NCI-H460 (cell line): ENCODE measurements at regions not wholly inside any gene's neighbourhood (a gene's known extent, or its start where the extent isn't known, plus 50 kb on each side); places are given as distances from the start of the nearest gene placed in this dataset.
"Not testable (repeated sequence)": the region's sequence is repeated elsewhere in the genome, so short reads cannot be mapped to it uniquely, and the experiment has no call there.

Source experiments
- DNase-seq: peaks from one replicate; pipeline ENCODE4 v3.0.0-alpha.2; 2016; ENCODE audit warnings: low read depth; ENCODE audit errors: extremely low read depth

- no peak for DNase-seq
Observed at GRCh38 chr6:10343320-10343719, 71.6 kb downstream of the TFAP2A start.

DNA sequence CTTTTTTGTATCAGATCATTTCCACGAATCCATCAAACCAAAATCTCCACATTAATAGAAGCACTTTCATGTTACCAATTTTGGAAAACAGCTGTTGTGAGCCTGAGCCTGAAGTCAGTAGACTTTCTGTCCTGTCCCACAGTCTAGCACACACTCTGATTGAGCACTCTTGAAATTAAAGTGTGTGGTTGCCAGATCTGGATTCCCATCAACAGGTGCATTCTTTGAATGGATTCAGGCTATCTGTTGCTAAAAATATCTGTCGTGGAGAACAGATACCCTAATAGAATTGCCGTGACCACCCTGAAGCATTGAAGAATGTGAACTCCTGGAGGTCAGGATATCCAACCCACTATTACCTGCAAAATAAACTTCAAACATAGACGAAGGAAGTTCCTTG, 73.3 kb downstream of the TFAP2A start:
- no peak for DNase-seq

DNA sequence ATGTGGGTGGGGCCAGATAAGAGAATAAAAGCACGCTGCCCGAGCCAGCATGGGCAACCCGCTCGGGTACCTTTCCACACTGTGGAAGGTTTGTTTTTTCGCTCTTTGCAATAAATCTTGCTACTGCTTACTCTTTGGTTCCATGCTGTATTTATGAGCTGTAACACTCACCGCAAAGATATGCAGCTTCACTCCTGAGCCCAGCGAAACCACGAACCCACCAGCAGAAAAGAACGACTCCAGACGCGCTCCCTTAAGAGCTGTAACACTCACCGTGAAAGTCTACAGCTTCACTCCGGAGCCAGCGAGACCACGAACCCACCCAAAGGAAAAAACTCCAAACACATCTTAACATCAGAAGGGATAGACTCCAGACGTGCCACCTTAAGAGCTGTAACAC, 76.7 kb downstream of the TFAP2A start:
- no peak for DNase-seq

- not testable (repeated sequence) for DNase-seq
Observed at GRCh38 chr6:10337376-10337775, 77.5 kb downstream of the TFAP2A start.

GRCh38 chr6:10332111-10332510, 82.8 kb downstream of the TFAP2A start:
- no peak for DNase-seq

- no peak for DNase-seq
Observed at GRCh38 chr6:10331334-10331968, 83.4 kb downstream of the TFAP2A start.

GRCh38 chr6:10330515-10330914, 84.4 kb downstream of the TFAP2A start:
- no peak for DNase-seq

GRCh38 chr6:10323018-10323417, 91.9 kb downstream of the TFAP2A start:
- DNase-seq: no peak

DNA sequence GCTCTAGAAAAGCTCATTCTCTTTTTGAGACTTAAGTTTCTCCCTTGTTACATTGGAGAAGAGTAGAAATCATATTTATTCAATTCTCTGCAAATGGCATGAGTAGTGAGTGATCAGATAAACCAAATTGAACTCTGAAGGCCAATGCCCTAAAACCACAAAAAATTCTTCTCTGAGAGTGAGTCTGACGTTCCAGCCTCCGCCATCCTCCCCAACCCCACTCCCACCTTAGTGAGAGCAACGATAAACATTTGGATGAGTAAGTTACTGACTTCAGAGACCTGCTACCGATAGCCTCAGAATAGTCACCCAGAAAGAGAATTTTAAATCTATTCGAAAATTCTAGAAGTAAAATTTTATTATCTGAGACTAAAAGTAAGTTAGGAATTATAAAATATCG, 94.6 kb downstream of the TFAP2A start:
- DNase-seq: no peak

GRCh38 chr6:10316373-10316721, 98.5 kb downstream of the TFAP2A start:
- DNase-seq: peak; percentile 38

GRCh38 chr6:10315658-10316372, 99.1 kb downstream of the TFAP2A start:
- no peak for DNase-seq

DNA sequence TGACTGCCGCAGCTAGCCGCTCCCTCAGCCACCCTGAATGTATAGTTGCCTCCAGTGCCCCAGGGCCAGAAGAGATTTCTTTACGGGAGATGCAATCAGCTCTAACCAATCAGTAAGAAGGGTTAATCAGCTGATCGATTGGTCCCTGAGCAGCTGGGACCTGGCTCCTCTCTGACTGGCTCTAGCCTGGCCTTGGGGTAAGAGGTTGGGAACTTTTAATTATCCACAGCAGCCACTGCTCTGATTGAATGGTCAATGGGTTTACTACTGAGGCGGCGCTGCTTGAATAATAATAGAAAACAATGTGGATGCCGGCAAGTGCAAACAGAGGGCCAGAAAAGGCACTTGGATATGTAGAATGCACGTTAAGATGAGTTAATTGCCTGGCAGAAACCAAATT, 99.8 kb downstream of the TFAP2A start:
- no peak for DNase-seq

GRCh38 chr6:10314163-10314955, 100.5 kb downstream of the TFAP2A start:
- no peak for DNase-seq

DNA sequence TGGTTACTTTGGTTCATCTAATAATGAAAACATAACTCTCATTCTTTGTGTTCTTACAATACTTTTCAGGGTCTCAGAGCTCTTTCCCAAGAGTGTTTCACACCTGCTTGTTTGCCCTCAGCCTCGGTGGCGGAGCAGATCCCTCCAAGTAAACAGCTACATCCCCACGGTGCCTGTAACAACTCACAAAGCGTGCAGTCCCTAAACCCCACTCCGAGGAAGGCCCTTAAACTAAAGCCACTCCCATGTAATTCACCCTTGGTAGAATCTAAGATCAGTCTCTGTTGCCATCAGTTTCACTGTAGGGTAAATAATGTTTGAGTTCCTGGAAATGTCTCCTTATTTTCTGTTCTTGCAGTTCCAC, 101.1 kb downstream of the TFAP2A start:
- no peak for DNase-seq

DNA sequence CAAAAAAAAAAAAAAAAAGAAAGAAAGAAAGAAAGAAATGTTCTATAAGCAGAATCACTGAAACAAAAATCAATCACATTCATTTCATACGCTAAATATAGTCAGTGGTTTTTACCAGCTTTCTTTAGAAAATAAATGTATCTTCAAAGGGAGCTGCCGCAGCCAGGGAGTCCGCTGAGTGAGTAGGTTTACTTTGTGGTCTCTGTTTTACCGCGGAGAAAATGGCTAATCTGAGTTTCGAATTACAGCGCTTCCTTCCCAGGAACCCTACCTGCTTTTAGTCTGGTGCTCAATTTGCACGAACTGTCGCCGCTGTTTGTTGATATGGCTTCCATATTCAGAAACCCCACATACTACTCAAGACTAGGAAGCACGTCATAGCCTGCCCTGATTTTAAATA, 102.4 kb downstream of the TFAP2A start:
- DNase-seq: no peak

- DNase-seq: not testable (repeated sequence)
Observed at GRCh38 chr6:10311546-10312405, 103.1 kb downstream of the TFAP2A start.

DNA sequence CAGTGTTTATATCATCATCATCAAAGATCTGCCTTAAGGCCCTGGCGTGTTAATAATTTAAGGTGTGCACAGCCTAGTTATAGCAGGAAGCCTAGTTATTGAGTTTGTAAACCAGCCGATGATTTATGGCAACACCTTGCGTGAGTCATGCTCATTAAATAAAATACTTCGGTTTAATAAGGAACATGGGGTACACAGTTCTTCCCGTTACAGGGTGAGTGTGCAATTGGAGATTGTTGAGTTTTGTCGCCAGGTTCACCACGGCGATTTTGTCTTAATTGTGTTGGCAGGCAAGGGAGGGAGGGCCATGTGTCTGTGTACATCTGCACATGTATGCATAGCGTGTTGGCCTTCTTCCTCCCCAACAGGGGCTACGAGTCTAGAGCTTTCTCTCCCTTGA, 104.0 kb downstream of the TFAP2A start:
- DNase-seq: no peak

- no peak for DNase-seq
Observed at GRCh38 chr6:10310330-10310653, 104.6 kb downstream of the TFAP2A start.

DNA sequence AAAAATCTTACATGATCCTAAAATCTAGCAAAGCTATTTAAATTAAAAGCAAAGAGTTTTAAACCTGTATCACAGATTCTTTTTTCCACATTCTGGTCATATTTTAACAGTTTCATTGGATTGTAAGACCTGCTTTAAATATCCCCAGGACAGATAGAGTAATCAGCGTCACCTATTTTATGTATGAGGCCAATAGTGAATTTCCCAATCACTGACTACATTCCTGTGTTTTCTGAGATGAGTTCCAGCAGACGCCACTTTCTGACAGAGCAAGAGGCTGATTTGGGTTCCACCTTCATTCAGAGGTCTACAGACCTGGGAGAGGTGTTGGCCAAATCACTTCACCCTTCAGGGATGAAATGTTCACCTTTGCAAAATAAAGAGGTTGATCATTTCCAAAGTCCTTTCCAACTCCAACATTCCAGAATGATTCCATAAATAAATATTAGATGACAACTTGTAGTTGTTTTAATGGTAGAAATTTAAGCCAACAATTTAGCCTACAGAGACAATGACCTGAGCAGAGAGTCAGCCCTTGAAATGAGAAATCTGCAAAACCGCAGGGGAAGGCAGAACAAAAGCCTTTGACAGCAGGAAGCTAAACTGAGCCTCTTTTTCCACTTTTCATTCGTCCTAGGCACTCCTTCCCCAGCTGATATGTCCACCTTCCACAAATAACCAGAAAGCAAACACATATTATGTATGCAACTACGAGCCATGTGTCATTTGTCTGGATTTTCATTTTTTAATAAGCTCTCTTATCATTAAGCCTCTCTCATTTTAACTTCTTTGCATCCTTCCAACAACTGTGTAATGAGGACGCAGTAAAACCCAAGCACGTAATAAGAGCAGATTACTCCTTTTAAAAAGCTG, 105.2 kb downstream of the TFAP2A start:
- no peak for DNase-seq

GRCh38 chr6:10307476-10307875, 107.4 kb downstream of the TFAP2A start:
- no peak for DNase-seq
